GM18505 (cell line): ENCODE measurements at regions not wholly inside any gene's neighbourhood (a gene's known extent, or its start where the extent isn't known, plus 50 kb on each side); places are given as distances from the start of the nearest gene placed in this dataset.

Experiments
- ATAC-seq: cut with Tn5 transposase; IDR thresholded peaks from one replicate; pipeline ENCODE4 v1.9.1; 2021; ENCODE audit not compliant: unreplicated experiment
- POLR2A ChIP-seq: IDR thresholded peaks from 4 replicates; pipeline ENCODE4 v1.6.1; 2011; ENCODE audit warnings: borderline replicate concordance; ENCODE audit not compliant: insufficient read depth, insufficient read length; ENCODE audit errors: extremely low read depth

GRCh38 chr9:19732441-19732951 lies 56.3 kb downstream of the SLC24A2 start:
- no peak for TF ChIP-seq POLR2A
- ATAC-seq = no peak

- no peak for TF ChIP-seq POLR2A
- ATAC-seq = no peak
Measured at GRCh38 chr9:19728101-19728500, 60.7 kb downstream of the SLC24A2 start.

DNA sequence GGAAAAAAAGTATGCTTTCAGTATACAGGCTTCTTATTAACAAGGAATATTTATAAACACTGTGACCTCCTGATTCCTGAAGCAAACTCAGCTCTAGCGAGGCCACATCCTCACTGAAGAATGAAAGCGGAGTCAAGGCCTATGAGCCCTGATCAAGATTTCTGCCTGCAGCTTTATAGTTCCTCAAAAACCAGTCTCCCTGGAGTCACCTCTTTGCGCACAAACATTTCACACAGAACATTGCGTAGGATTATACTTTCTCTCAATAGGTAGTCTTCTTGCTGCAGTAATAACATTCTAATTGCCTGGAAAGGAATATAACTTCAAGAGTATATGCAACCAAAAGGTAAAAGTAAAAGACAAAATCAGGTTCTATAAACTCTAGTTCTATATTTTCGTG lies 62.9 kb downstream of the SLC24A2 start:
- ATAC-seq = no peak

GRCh38 chr9:19720377-19720776 lies 68.5 kb downstream of the SLC24A2 start:
- TF ChIP-seq POLR2A = no peak
- ATAC-seq = no peak

More for the DNA sequence above, 62.9 kb downstream of the SLC24A2 start:
- TF ChIP-seq POLR2A = no peak

- TF ChIP-seq POLR2A = no peak
- no peak for ATAC-seq
Measured at GRCh38 chr9:19703702-19704101, 85.1 kb downstream of the SLC24A2 start.

DNA sequence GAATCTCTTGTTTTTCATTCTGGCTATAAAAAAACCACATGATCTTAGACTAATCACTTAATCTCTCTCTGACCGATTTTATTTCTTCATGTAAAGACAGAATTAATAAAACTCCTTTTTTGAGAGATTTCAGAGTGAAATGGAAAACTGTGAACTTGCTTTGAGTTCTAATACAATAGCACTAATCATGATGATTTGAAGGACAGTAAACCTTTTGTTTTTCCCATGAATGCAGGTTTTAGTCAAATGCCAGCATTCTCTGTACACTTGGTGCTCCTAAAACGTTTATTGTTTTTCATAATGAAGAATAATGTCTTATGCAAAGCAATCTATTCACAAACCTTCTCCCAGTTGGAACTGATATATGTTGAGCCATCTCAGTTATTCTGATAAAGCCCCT lies 86.8 kb downstream of the SLC24A2 start:
- no peak for TF ChIP-seq POLR2A
- no peak for ATAC-seq

DNA sequence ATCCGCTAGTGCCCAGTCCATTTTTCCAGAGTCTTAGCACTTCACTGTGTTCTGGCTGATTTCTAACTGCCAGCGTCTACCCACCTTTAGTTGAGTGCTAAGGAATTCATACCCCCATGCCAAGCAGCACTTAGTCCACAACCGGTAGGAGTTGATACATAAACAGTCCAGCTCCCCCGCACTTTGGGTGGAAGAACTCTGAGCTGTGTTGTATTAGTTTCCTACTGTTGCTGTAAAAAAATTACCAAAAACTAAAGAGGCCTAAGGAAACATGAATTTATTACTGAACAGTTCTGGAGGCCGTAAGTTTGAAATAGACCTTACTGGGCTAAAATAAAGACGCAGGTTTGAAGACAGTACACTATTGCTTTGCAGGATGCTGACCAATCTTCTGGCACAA lies 87.6 kb downstream of the SLC24A2 start:
- TF ChIP-seq POLR2A = no peak
- no peak for ATAC-seq

DNA sequence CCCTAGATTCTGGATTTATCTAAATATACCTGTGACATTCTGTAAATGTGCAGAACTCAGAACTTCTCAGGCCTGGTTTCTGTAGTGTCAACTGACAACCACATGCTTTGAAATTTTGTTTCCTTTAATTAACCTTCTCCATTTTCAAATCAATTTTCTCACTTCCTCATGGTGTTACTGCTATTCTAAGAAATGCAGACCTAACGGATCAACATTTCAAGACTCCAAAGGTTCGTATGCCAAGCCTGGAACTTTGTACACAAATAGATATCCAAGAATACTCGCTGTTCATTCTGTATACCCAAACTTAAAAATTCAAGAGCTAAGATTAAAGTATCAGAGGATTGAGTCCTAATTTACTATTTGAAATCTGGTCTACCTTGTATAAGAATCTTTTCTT lies 88.1 kb downstream of the SLC24A2 start:
- no peak for ATAC-seq
- TF ChIP-seq POLR2A = no peak

DNA sequence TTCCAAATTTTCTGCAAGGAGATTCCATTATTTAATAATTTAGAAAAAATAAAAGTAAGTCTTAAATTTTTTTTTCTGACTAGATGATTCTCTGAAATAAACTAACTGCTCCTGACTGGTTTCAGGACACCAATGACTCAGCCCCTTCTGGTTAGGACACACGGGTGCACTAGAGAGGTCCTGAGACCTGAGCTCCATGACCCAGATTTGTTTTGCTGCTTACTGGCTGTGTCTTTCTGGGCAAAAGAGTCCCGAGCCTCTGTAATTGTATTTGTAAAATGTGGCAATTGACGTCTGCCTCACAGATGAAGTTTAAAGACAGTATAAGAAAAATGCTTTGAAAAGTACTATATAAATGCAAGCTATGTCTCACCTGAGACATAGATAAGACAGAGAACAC lies 89.1 kb downstream of the SLC24A2 start:
- ATAC-seq = no peak

DNA sequence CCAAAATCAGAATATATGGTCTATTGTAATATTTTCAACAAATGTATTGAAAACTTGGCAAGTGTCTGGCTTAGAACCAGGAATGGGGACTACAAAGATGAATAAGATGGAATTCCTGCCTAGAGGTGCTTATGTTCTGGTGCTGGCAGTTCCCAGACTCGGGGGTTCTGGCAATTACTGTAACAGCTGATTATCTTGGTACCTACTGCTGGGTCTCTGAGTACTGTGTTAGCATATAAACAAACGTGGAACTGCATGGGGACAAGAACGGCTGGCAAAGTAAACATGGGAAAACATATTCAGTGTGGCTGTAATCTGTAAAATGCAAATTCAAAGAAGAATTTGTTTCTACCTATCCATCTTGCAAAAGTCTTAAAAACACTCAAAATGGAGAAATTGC lies 89.9 kb downstream of the SLC24A2 start:
- TF ChIP-seq POLR2A = no peak

More for the DNA sequence above, 89.1 kb downstream of the SLC24A2 start:
- no peak for TF ChIP-seq POLR2A

DNA sequence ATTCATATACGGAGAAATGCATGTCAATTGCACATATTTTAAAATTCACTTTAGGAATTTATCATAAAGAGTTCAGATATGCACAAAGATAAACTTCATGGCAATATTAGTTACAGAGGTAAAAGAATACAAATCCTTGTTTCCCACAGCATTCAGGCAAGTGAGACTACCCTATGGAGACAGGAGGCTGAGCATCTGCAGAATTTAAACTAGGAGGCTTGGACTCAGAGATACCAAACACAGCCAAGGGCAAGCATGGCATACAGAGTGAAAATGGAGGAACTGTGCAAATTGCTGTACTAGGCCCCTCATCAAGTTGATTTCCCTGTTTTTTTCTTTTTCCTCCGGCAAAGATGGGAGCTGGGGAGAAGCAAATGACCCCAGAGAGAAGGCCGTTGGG lies 94.2 kb downstream of the SLC24A2 start:
- no peak for ATAC-seq
- TF ChIP-seq POLR2A = no peak

More for the DNA sequence above, 89.9 kb downstream of the SLC24A2 start:
- no peak for ATAC-seq

DNA sequence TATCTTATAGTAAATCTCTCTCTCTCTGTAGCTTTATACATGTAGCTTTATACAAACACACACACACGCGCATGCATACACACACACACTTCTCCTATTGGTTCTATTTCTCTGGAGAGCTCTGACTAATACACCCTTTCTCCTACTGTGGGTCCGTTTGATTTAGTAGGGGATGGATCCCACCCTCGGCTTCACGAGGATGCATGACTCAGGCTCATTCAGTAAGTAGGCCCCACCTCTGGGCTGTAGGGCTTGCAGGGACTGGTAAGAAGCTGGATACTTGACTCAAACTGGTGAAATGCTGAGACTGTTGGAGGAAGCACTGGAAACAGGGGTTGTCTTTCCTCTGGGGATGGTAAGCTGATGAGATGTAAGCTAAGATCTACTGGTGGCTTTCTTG lies 98.7 kb downstream of the SLC24A2 start:
- TF ChIP-seq POLR2A = no peak
- ATAC-seq = no peak

- ATAC-seq = no peak
- TF ChIP-seq POLR2A = no peak
Measured at GRCh38 chr9:19689328-19690101, 99.3 kb downstream of the SLC24A2 start.

GRCh38 chr9:19683715-19684114 lies 105.1 kb downstream of the SLC24A2 start:
- ATAC-seq = no peak
- TF ChIP-seq POLR2A = no peak
